Vagina (tissue), 2 donors: ENCODE measurements at regions not wholly inside any gene's neighbourhood (a gene's known extent, or its start where the extent isn't known, plus 50 kb on each side); places are given as distances from the start of the nearest gene placed in this dataset.

Experiments
- CTCF ChIP-seq, 3 experiments: fragments of 450-650 bp in 2 of 3; fragments of 200-600 bp in 1 of 3; sonication (generic) in 1 of 3; IDR thresholded peaks; one replicate each; pipeline ENCODE4 v1.5.1; 2017 to 2019; ENCODE audit warnings: antibody characterized with exemption in 3 of 3, mild to moderate bottlenecking in 2 of 3, moderate library complexity in 2 of 3
- POLR2A ChIP-seq, 2 donors: fragments of 450-650 bp; IDR thresholded peaks; one replicate each; pipeline ENCODE4 v1.6.1; 2017; ENCODE audit warnings: antibody characterized with exemption in 2 of 2, mild to moderate bottlenecking in 2 of 2, moderate library complexity in 2 of 2

- no peak for TF ChIP-seq POLR2A (IDR thresholded peaks at IDR 0.05)
- TF ChIP-seq CTCF (IDR thresholded peaks at IDR 0.05): peak; percentile 35 to 63 (median 60)
Observed at GRCh38 chr12:58540480-58541299, 379.6 kb downstream of the LRIG3 start.
